Transverse colon (tissue), 4 donors: ENCODE measurements at regions not wholly inside any gene's neighbourhood (a gene's known extent, or its start where the extent isn't known, plus 50 kb on each side); places are given as distances from the start of the nearest gene placed in this dataset.

Experiments
- DNase-seq: peaks from one replicate; pipeline ENCODE4 v3.0.0-alpha.2; 2019
- H3K27ac ChIP-seq, 4 donors: fragments of 200-600 bp; sonication (generic); 2 replicates each; pipeline ENCODE4 v1.5.1; 2016 to 2018; ENCODE audit warnings: inconsistent platforms in 4 of 4
- H3K27me3 ChIP-seq: fragments of 200-600 bp; sonication (generic); 2 replicates; pipeline ENCODE4 v1.5.1; 2017; ENCODE audit warnings: inconsistent platforms
- H3K36me3 ChIP-seq, 4 donors: fragments of 200-600 bp; sonication (generic); 2 replicates each; pipeline ENCODE4 v1.5.1; 2017 to 2019; ENCODE audit warnings: inconsistent platforms in 4 of 4
- H3K4me1 ChIP-seq, 4 donors: fragments of 200-600 bp; sonication (generic); 2 replicates each; pipeline ENCODE4 v1.5.1; 2017 to 2020; ENCODE audit warnings: inconsistent platforms in 4 of 4
- H3K4me3 ChIP-seq, 4 donors: fragments of 200-600 bp; sonication (generic); 1 replicate in 1 of 4; 2 replicates in 3 of 4; pipeline versions ENCODE4 v1.5.1 to v1.6.1; 2017 to 2019; ENCODE audit warnings: inconsistent platforms in 4 of 4
- H3K9me3 ChIP-seq, 2 donors: fragments of 200-600 bp; sonication (generic); 2 replicates each; pipeline ENCODE4 v1.5.1; 2017 to 2019; ENCODE audit warnings: inconsistent platforms in 2 of 2
- EP300 ChIP-seq: sonication (generic); formaldehyde crosslinking; IDR thresholded peaks from one replicate; pipeline ENCODE4 v1.6.1; 2017; ENCODE audit warnings: antibody characterized with exemption, low read depth
- POLR2A ChIP-seq: fragments of 450-650 bp; IDR thresholded peaks from one replicate; pipeline ENCODE4 v1.6.1; 2016; ENCODE audit warnings: antibody characterized with exemption, mild to moderate bottlenecking, moderate library complexity
- POLR2AphosphoS5 ChIP-seq, 3 donors: sonication (generic); formaldehyde crosslinking; IDR thresholded peaks; one replicate each; pipeline ENCODE4 v1.6.1; 2016; ENCODE audit warnings: antibody characterized with exemption in 3 of 3
- WGBS, 2 donors: methylation state at CpG; one replicate each; pipeline ENCODE4 v1.1.5; 2018; ENCODE audit warnings: low coverage in 1 of 2; 5-methylcytosine and 5-hydroxymethylcytosine counted together
- in situ Hi-C, 4 donors: fragments of 200-750 bp; cut with MboI; loops; one replicate each; pipeline versions ENCODE4 v1.15.0 to v1.15.1; 2017; ENCODE audit warnings: low sequenced_read_pairs in 3 of 4, low pct_ligation_motif_present in 1 of 4, low pct_unique_long_range_greater_than_20kb in 1 of 4
- intact Hi-C: fragments of 100-400 bp; cut with DNase I; formaldehyde crosslinking; loops from one replicate; pipeline ENCODE4 v1.15.1; 2023; ENCODE audit warnings: low total_unique reads
- TF ChIP-seq, protein P1 (sequence below), 5 experiments: fragments of 200-600 bp in 3 of 5; fragments of 450-650 bp in 2 of 5; sonication (generic) in 3 of 5; IDR thresholded peaks; 1 replicate in 2 of 5; 2 replicates in 3 of 5; pipeline ENCODE4 v1.5.1; 2016 to 2017; ENCODE audit warnings: antibody characterized with exemption in 5 of 5, inconsistent platforms in 3 of 5, mild to moderate bottlenecking in 2 of 5, moderate library complexity in 1 of 5

- Histone ChIP-seq H3K4me1 (no peaks in the 10 kb centered on the region), H3K36me3 (no peaks in the 10 kb centered on the region), H3K9me3 (no peaks in the 10 kb centered on the region), H3K27me3 (no peaks in the 10 kb centered on the region), H3K27ac (peak overlapping the region in 3 of 4 donors; percentile 35 to 42 (median 39)), H3K4me3 (no peak overlapping the region)
- WGBS, 2 donors = 13 to 24% methylated on average over 3 of the region's 3 CpGs
- in situ Hi-C loops = loop anchor here in 2 of 4 donors (10.0 to 25.0 kb wide), 2 partner anchors 291 to 329 kb away; partner anchors contain the start of gene HLX (in 1 of the 2)
- intact Hi-C loops = loop anchor here (10.0 kb wide), 1 partner anchor 329 kb away; the partner anchor contains the start of gene HLX
- no peak for TF ChIP-seq EP300
- TF ChIP-seq, protein P1, sequence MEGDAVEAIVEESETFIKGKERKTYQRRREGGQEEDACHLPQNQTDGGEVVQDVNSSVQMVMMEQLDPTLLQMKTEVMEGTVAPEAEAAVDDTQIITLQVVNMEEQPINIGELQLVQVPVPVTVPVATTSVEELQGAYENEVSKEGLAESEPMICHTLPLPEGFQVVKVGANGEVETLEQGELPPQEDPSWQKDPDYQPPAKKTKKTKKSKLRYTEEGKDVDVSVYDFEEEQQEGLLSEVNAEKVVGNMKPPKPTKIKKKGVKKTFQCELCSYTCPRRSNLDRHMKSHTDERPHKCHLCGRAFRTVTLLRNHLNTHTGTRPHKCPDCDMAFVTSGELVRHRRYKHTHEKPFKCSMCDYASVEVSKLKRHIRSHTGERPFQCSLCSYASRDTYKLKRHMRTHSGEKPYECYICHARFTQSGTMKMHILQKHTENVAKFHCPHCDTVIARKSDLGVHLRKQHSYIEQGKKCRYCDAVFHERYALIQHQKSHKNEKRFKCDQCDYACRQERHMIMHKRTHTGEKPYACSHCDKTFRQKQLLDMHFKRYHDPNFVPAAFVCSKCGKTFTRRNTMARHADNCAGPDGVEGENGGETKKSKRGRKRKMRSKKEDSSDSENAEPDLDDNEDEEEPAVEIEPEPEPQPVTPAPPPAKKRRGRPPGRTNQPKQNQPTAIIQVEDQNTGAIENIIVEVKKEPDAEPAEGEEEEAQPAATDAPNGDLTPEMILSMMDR (IDR thresholded peaks at IDR 0.05) = peak; percentile 67 to 91 (median 82)
- DNase-seq = peak; percentile 74
These were observed 324.2 kb downstream of the HLX start for GRCh38 chr1:221203224-221204054.

DNA sequence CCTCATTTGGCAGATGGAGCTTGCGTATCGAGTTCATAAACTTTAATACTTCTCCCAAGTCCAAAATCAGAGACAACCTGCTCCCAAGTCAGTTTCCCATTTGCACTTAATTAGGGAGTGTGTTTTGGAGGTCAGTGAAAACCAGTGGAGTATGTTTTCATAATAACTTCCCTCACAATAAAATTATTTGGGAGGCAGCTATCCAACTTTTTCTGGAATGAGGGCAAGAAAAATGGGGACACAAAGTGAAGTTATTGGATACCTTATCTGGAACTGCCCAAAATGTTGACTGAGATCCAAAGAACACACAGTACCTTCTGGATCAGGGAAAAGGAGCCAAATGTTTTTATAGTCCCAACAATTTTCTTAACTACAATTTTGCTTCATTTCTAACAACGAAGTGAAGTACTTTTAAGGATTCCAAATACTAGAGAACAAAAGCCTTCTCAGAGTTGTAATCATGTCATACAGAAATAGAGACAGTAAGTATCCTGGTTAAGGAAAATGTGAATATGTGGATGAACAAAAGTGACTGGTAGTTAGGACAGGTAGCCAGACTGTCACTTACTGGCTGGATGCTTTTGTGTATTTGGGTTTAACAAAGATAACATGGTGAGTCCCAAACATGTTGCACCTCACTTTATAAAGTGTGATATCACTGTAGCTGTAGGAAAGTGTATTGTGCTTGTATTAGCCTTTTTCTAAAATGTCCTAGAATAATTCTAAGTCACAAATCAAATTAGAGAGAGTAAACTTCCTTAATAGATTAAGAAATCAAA, 325.0 kb downstream of the HLX start:
- no peaks in the 10 kb centered on the region for H3K4me1 ChIP-seq
- intact Hi-C loops = loop anchor here (10.0 kb wide), 1 partner anchor 329 kb away; the partner anchor contains the start of gene HLX
- no peak overlapping the region for H3K4me3 ChIP-seq
- H3K27me3 ChIP-seq = no peaks in the 10 kb centered on the region
- DNase-seq = no peak
- in situ Hi-C loops = loop anchor here in 2 of 4 donors (10.0 to 25.0 kb wide), 2 partner anchors 292 to 329 kb away; partner anchors contain the start of gene HLX (in 1 of the 2)
- peak overlapping the region in 3 of 4 donors; percentile 35 to 42 (median 39) for H3K27ac ChIP-seq
- 61 to 68% methylated on average over 3 of the region's 3 CpGs for WGBS, 2 donors
- no peaks in the 10 kb centered on the region for H3K36me3 ChIP-seq
- TF ChIP-seq, protein P1 (IDR thresholded peaks at IDR 0.05) = no peak
- TF ChIP-seq POLR2AphosphoS5 (IDR thresholded peaks at IDR 0.05) (no peak), POLR2A (no peak), EP300 (no peak)
- H3K9me3 ChIP-seq = no peaks in the 10 kb centered on the region

- Histone ChIP-seq H3K4me3 (no peak overlapping the region), H3K36me3 (no peaks in the 10 kb centered on the region), H3K27me3 (no peaks in the 10 kb centered on the region), H3K27ac (no peak overlapping the region), H3K4me1 (no peaks in the 10 kb centered on the region), H3K9me3 (no peaks in the 10 kb centered on the region)
- 70% methylated on average over 1 of the region's 1 CpG; no CpG with 5 or more reads in 1 of the 2 donors for WGBS, 2 donors
- no peak for DNase-seq
- in situ Hi-C loops = loop anchor here in 2 of 4 donors (10.0 to 25.0 kb wide), 2 partner anchors 294 to 331 kb away; partner anchors contain the start of gene HLX (in 1 of the 2)
- TF ChIP-seq, protein P1 (IDR thresholded peaks at IDR 0.05) = no peak
- TF ChIP-seq EP300 (no peak), POLR2A (no peak), POLR2AphosphoS5 (IDR thresholded peaks at IDR 0.05) (no peak)
- intact Hi-C loops = loop anchor here (10.0 kb wide), 1 partner anchor 331 kb away; the partner anchor contains the start of gene HLX
These were observed 326.8 kb downstream of the HLX start for GRCh38 chr1:221206076-221206475.

GRCh38 chr1:221212926-221213325, 333.7 kb downstream of the HLX start:
- intact Hi-C loops (no loop called here), in situ Hi-C loops (loop anchor here in 1 of 4 donors (25.0 kb wide), 1 partner anchor 301 kb away; no protein-coding TSS in a partner anchor)
- no peaks in the 10 kb centered on the region for H3K36me3 ChIP-seq
- no peaks in the 10 kb centered on the region for H3K27me3 ChIP-seq
- H3K9me3 ChIP-seq = no peaks in the 10 kb centered on the region
- DNase-seq = no peak
- TF ChIP-seq, protein P1 (IDR thresholded peaks at IDR 0.05) = no peak
- no peak for TF ChIP-seq POLR2AphosphoS5 (IDR thresholded peaks at IDR 0.05)
- no peak for TF ChIP-seq EP300
- TF ChIP-seq POLR2A = no peak
- no peak overlapping the region for H3K4me3 ChIP-seq
- no peak overlapping the region for H3K27ac ChIP-seq
- 72 to 88% methylated on average over 4 to 5 of the region's 5 CpGs for WGBS, 2 donors
- no peaks in the 10 kb centered on the region for H3K4me1 ChIP-seq
